GM12865 (cell line): ENCODE measurements at regions not wholly inside any gene's neighbourhood (a gene's known extent, or its start where the extent isn't known, plus 50 kb on each side); places are given as distances from the start of the nearest gene placed in this dataset.

Experiments used
- DNase-seq: peaks from one replicate; pipeline ENCODE4 v3.0.0; 2010; ENCODE audit warnings: low read depth
- H3K4me3 ChIP-seq: 2 replicates; pipeline ENCODE4 v1.5.1; 2011; ENCODE audit warnings: mild to moderate bottlenecking, low read depth, low read length, control low read depth
- CTCF ChIP-seq: IDR thresholded peaks from 2 replicates; pipeline ENCODE4 v1.5.1; 2011; ENCODE audit warnings: low read length, control low read depth, low read depth, inconsistent platforms; ENCODE audit not compliant: insufficient read depth; ENCODE audit errors: missing control alignments

DNA sequence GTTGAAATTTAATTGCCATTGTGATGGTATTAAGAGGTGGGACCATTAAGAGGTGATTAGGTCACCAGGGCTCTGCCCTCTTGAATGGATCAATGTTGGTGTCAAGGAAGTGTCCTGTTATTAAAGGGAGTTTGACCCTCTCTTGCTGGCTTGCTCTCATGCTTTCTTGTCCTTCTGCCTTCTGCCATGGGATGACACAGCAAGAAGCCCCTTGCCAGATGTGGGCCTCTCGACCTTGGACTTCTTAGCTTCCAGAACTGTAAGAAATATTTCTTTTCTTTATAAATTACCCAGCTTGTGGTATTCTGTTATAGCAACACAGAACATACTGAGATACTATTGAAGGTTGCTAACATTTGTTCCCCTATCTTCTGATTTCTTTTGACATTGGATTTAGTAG, 157.0 kb downstream of the MDFIC start:
- DNase-seq: no peak
- TF ChIP-seq CTCF: no peak
- no peak overlapping the region for H3K4me3 ChIP-seq

GRCh38 chr7:115078386-115078785, 156.5 kb downstream of the MDFIC start:
- TF ChIP-seq CTCF: no peak
- no peak for DNase-seq

DNA sequence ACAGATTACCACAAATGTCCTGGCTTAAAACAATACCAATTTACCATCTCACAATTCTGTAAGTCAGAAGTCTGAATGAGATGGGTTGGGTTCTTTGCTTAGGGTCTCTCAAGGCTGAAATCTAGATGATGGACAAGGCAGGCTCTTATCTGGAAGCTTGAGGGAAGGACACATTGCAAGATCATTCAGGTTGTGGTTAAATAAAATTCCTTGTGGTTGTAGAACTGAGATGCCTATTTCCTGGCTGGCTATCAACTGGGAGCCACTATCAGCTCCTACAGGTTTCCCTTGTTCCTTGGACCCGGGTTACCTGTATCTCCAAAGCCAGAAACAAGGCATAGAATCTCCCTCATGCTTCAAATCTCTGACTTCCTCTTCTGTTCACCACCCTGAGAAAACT, 148.4 kb downstream of the MDFIC start:
- DNase-seq: no peak
- no peak overlapping the region for H3K4me3 ChIP-seq
- TF ChIP-seq CTCF: no peak

More at GRCh38 chr7:115078386-115078785, 156.5 kb downstream of the MDFIC start:
- H3K4me3 ChIP-seq: no peak overlapping the region
